ENCODE measurements at regions not wholly inside any gene's neighbourhood (a gene's known extent, or its start where the extent isn't known, plus 50 kb on each side); places are given as distances from the start of the nearest gene placed in this dataset.

- H3K9me2 ChIP-seq (ENCODE audit: insufficient read depth) = no peaks in the 10 kb centered on the region
- DNase-seq (ENCODE audit: low read depth, low spot score) (no peak), ATAC-seq (no peak)
- H4K20me1 ChIP-seq (ENCODE audit: insufficient read depth) = no peaks in the 10 kb centered on the region
- H3K4me3 ChIP-seq (replicated peaks in 1 of 2; ENCODE audit: low read depth in 1 of 2, low read length in 2 of 2) = no peak overlapping the region
- ChIA-PET CTCF (no interaction called here), RAD21 (ENCODE audit: low non-redundant PET in 1 of 2, low total read pairs in 2 of 2, uncharacterized antibody in 2 of 2, unreplicated experiment in 2 of 2) (no interaction called here), POLR2A (no interaction called here)
- BruUV-seq (replicated peaks) = no TSS peak
- no peak overlapping the region for H3K27ac ChIP-seq (ENCODE audit: low read depth, low read length)
- H3K36me3 ChIP-seq (ENCODE audit: control insufficient read depth in 1 of 2, insufficient read depth in 2 of 2, low read length in 2 of 2) = no peaks in the 10 kb centered on the region
- intact Hi-C loops (cut with micrococcal nuclease) = no loop called here
- TF ChIP-seq EGR1 (IDR thresholded peaks at IDR 0.05; ENCODE audit: low read depth) = no peak
- TF ChIP-seq SIN3A (IDR thresholded peaks at IDR 0.05; ENCODE audit: low read depth) = no peak
- TF ChIP-seq MAX (IDR thresholded peaks at IDR 0.05) = no peak
- no peak for TF ChIP-seq POLR2A (IDR thresholded peaks at IDR 0.05; ENCODE audit: borderline replicate concordance, extremely low read depth, insufficient read depth, insufficient read length)
- no peak for TF ChIP-seq CBX3 (IDR thresholded peaks at IDR 0.05; ENCODE audit: low read depth)
- TF ChIP-seq ZBTB33 (IDR thresholded peaks at IDR 0.05; ENCODE audit: extremely low read depth, insufficient replicate concordance, low read length) = no peak
- no peak for TF ChIP-seq ZFX (IDR thresholded peaks at IDR 0.05)
- TF ChIP-seq ATF3 (IDR thresholded peaks at IDR 0.05) = no peak
- TF ChIP-seq EZH2phosphoT487 (IDR thresholded peaks at IDR 0.05; ENCODE audit: borderline replicate concordance) = no peak
- TF ChIP-seq SRF (IDR thresholded peaks at IDR 0.05; ENCODE audit: low read depth) = no peak
- TF ChIP-seq FOSL1 (IDR thresholded peaks at IDR 0.05; ENCODE audit: low read depth) = no peak
- TF ChIP-seq CEBPB (IDR thresholded peaks at IDR 0.05; ENCODE audit: low read depth) = no peak
- no peak for TF ChIP-seq CTCF (IDR thresholded peaks at IDR 0.05 in 2 of 3, conservative IDR thresholded peaks at IDR 0.05 in 1 of 3; ENCODE audit: borderline replicate concordance in 1 of 3, insufficient read depth in 1 of 3, low read depth in 2 of 3, low read length in 2 of 3)
- no peak for TF ChIP-seq TCF7L2 (IDR thresholded peaks at IDR 0.05; ENCODE audit: borderline replicate concordance, extremely low read depth, insufficient read depth, insufficient read length)
- H3K9me3 ChIP-seq (ENCODE audit: control insufficient read depth in 1 of 2, insufficient read depth in 1 of 2, low read depth in 1 of 2, low read length in 2 of 2) = no peaks in the 10 kb centered on the region
- H3K9ac ChIP-seq (ENCODE audit: low read length) = no peak overlapping the region
- no peak overlapping the region for H3K4me2 ChIP-seq (ENCODE audit: low read length)
- no peak overlapping the region for H2AFZ ChIP-seq (ENCODE audit: low read depth, low read length, poor library complexity, severe bottlenecking)
- H3K4me1 ChIP-seq (ENCODE audit: control insufficient read depth in 1 of 2, insufficient read depth in 2 of 2, low read length in 2 of 2) = no peaks in the 10 kb centered on the region
- H3K27me3 ChIP-seq (ENCODE audit: insufficient read depth, low read length) = no peaks in the 10 kb centered on the region
- no peaks in the 10 kb centered on the region for H3K79me2 ChIP-seq (ENCODE audit: insufficient read depth, low read length)
Measured at GRCh38 chr3:159058859-159059258, 257.0 kb downstream of the MFSD1 start.

Measured in HCT116 (cell line).